DND-41 (cell line): ENCODE measurements at regions not wholly inside any gene's neighbourhood (a gene's known extent, or its start where the extent isn't known, plus 50 kb on each side); places are given as distances from the start of the nearest gene placed in this dataset.

Experiments
- ATAC-seq: fragments of 200-7000 bp; cut with Tn5 transposase; 3 replicates; pipeline ENCODE4 v1.9.1; 2021; ENCODE audit warnings: low read depth; ENCODE audit not compliant: insufficient read depth
- DNase-seq: peaks from one replicate; pipeline ENCODE4 v3.0.0-alpha.2; 2020
- H2AFZ ChIP-seq: 2 replicates; pipeline ENCODE4 v1.6.0; 2012; ENCODE audit warnings: low read depth, low read length
- H3K27ac ChIP-seq: 2 replicates; pipeline ENCODE4 v1.5.1; 2012; ENCODE audit warnings: low read length, inconsistent platforms
- H3K27me3 ChIP-seq: fragments of 200-600 bp; sonication (generic); 2 replicates; pipeline ENCODE4 v1.6.0; 2012; ENCODE audit warnings: low read length, mild to moderate bottlenecking, inconsistent platforms; ENCODE audit not compliant: insufficient read depth, poor library complexity
- H3K36me3 ChIP-seq: 2 replicates; pipeline ENCODE4 v1.5.1; 2012; ENCODE audit warnings: low read length, inconsistent platforms; ENCODE audit not compliant: insufficient read depth
- H3K4me1 ChIP-seq: 2 replicates; pipeline ENCODE4 v1.5.1; 2012; ENCODE audit warnings: mild to moderate bottlenecking, low read length; ENCODE audit not compliant: insufficient read depth
- H3K4me2 ChIP-seq: 2 replicates; pipeline ENCODE4 v1.6.0; 2012; ENCODE audit warnings: mild to moderate bottlenecking, moderate library complexity, low read length, inconsistent platforms; ENCODE audit not compliant: insufficient read depth
- H3K4me3 ChIP-seq, 2 experiments: fragments of 200-600 bp in 1 of 2; shearing (Covaris generic) in 1 of 2; 2 replicates each; pipeline ENCODE4 v1.5.1; 2012 to 2016; ENCODE audit warnings: inconsistent platforms in 2 of 2, low read length in 2 of 2, mild to moderate bottlenecking in 2 of 2, low read depth in 1 of 2, moderate library complexity in 1 of 2
- H3K79me2 ChIP-seq: 2 replicates; pipeline ENCODE4 v1.6.0; 2012; ENCODE audit warnings: low read length, inconsistent platforms; ENCODE audit not compliant: insufficient read depth
- H3K9ac ChIP-seq: 2 replicates; pipeline ENCODE4 v1.6.0; 2012; ENCODE audit warnings: low read depth, mild to moderate bottlenecking, inconsistent platforms, low read length, moderate library complexity
- H3K9me3 ChIP-seq: 2 replicates; pipeline ENCODE4 v1.5.1; 2012; ENCODE audit warnings: low read length, moderate library complexity, mild to moderate bottlenecking, inconsistent platforms; ENCODE audit not compliant: insufficient read depth, severe bottlenecking
- H4K20me1 ChIP-seq: 2 replicates; pipeline ENCODE4 v1.6.0; 2012; ENCODE audit warnings: low read length; ENCODE audit not compliant: insufficient read depth
- CTCF ChIP-seq: IDR thresholded peaks from 2 replicates; pipeline ENCODE4 v1.5.1; 2012; ENCODE audit warnings: borderline replicate concordance, low read length, moderate library complexity, mild to moderate bottlenecking; ENCODE audit not compliant: poor library complexity, severe bottlenecking; ENCODE audit errors: extremely low read depth
- EZH2 ChIP-seq: IDR thresholded peaks from 3 replicates; pipeline ENCODE4 v1.6.1; 2012; ENCODE audit warnings: borderline replicate concordance, low read depth, mild to moderate bottlenecking, moderate library complexity, low read length, inconsistent platforms; ENCODE audit not compliant: severe bottlenecking

GRCh38 chr10:35707642-35708425 is 65.7 kb upstream of the FZD8 start:
- H2AFZ ChIP-seq, result no peak overlapping the region
- H3K27ac ChIP-seq, result no peak overlapping the region
- no peaks in the 10 kb centered on the region for H3K79me2 ChIP-seq
- no peak overlapping the region for H3K9ac ChIP-seq
- H3K4me1 ChIP-seq, result no peaks in the 10 kb centered on the region
- no peak for ATAC-seq
- peaks cover 4% of the 10 kb centered on the region for H3K27me3 ChIP-seq
- DNase-seq, result no peak
- H3K4me2 ChIP-seq, result no peak overlapping the region
- no peak overlapping the region for H3K4me3 ChIP-seq
- H4K20me1 ChIP-seq, result no peaks in the 10 kb centered on the region
- TF ChIP-seq EZH2 (no peak), CTCF (no peak)
- no peaks in the 10 kb centered on the region for H3K9me3 ChIP-seq
- no peaks in the 10 kb centered on the region for H3K36me3 ChIP-seq

- DNase-seq, result no peak
- no peaks in the 10 kb centered on the region for H3K79me2 ChIP-seq
- H3K9ac ChIP-seq, result no peak overlapping the region
- H3K4me2 ChIP-seq, result no peak overlapping the region
- peaks cover 4% of the 10 kb centered on the region for H3K27me3 ChIP-seq
- no peak for TF ChIP-seq CTCF
- no peak for TF ChIP-seq EZH2
- H4K20me1 ChIP-seq, result no peaks in the 10 kb centered on the region
- H3K36me3 ChIP-seq, result no peaks in the 10 kb centered on the region
- H3K27ac ChIP-seq, result no peak overlapping the region
- no peaks in the 10 kb centered on the region for H3K9me3 ChIP-seq
- no peak for ATAC-seq
- H3K4me1 ChIP-seq, result no peaks in the 10 kb centered on the region
- no peak overlapping the region for H2AFZ ChIP-seq
- no peak overlapping the region for H3K4me3 ChIP-seq
Observed at GRCh38 chr10:35706959-35707358, 64.9 kb upstream of the FZD8 start.

DNA sequence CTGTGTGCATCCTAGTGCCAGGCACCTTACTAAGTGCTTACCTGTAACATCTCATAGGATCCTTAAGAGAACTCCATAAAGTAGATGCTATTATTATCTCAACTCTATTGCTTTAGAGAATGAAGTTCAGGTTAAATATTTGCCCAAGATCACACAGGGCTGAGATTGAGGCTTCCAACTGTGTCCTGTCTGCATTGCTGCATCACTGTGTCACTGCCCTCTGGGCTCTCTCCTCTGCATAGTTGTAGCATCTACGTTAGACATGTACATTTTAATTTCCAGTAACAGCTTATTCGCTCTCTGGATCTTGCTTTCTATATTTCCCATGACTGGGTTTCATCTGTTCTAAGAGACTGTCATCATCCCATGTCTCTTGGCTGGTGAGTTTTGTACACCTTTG is 63.6 kb upstream of the FZD8 start:
- Histone ChIP-seq H4K20me1 (no peaks in the 10 kb centered on the region), H3K9ac (no peak overlapping the region), H2AFZ (no peak overlapping the region), H3K4me3 (no peak overlapping the region), H3K27me3 (peaks cover 2% of the 10 kb centered on the region), H3K9me3 (no peaks in the 10 kb centered on the region), H3K79me2 (no peaks in the 10 kb centered on the region), H3K4me2 (no peak overlapping the region), H3K36me3 (no peaks in the 10 kb centered on the region), H3K4me1 (no peaks in the 10 kb centered on the region), H3K27ac (no peak overlapping the region)
- DNase-seq (no peak), ATAC-seq (no peak)
- no peak for TF ChIP-seq EZH2

DNA sequence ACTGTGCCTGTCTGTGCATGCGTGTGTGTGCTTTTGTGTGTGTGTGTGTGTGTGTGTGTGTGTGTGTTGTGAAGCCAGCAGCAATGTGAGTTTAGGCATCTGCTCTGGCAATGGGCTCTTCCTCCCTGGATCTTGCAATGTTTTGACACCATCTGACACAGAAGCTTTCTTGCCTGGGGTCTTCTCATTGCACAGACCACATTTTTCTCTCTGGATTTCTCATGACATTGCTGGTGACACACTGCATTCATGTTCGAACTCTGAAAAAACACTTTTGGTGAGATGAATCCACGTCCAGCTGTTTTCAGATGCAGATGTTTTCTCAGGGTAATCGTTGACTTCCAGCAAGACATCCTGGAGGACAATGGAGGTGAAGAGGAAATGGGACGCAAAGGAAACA is 63.0 kb upstream of the FZD8 start:
- Histone ChIP-seq H4K20me1 (no peaks in the 10 kb centered on the region), H3K9me3 (no peaks in the 10 kb centered on the region), H3K36me3 (no peaks in the 10 kb centered on the region), H3K27ac (no peak overlapping the region), H3K4me3 (no peak overlapping the region), H3K79me2 (no peaks in the 10 kb centered on the region), H3K4me1 (no peaks in the 10 kb centered on the region), H3K9ac (no peak overlapping the region), H3K27me3 (peaks cover 2% of the 10 kb centered on the region), H2AFZ (no peak overlapping the region), H3K4me2 (no peak overlapping the region)
- ATAC-seq, result no peak
- TF ChIP-seq EZH2, result no peak
- TF ChIP-seq CTCF, result no peak
- DNase-seq, result no peak
